Right atrium auricular region (tissue), 2 donors: ENCODE measurements at regions not wholly inside any gene's neighbourhood (a gene's known extent, or its start where the extent isn't known, plus 50 kb on each side); places are given as distances from the start of the nearest gene placed in this dataset.

Experiments used
- DNase-seq: peaks from one replicate; pipeline ENCODE4 v3.0.0-alpha.2; 2019; ENCODE audit warnings: low spot score
- H3K27ac ChIP-seq, 2 donors: fragments of 200-600 bp; sonication (generic); 1 replicate in 1 of 2; 2 replicates in 1 of 2; pipeline ENCODE4 v1.5.1; 2016 to 2019
- H3K27me3 ChIP-seq, 2 donors: fragments of 200-600 bp; sonication (generic); one replicate each; pipeline versions ENCODE4 v1.5.1 to v1.6.0; 2017 to 2019
- H3K36me3 ChIP-seq: fragments of 200-600 bp; sonication (generic); one replicate; pipeline ENCODE4 v1.5.1; 2016
- H3K4me1 ChIP-seq, 2 donors: fragments of 200-600 bp; sonication (generic); one replicate each; pipeline versions ENCODE4 v1.5.1 to v1.6.0; 2017 to 2019
- H3K4me3 ChIP-seq, 2 donors: fragments of 200-600 bp; sonication (generic); 1 replicate in 1 of 2; 2 replicates in 1 of 2; pipeline ENCODE4 v1.5.1; 2017 to 2019; ENCODE audit warnings: mild to moderate bottlenecking in 1 of 2, moderate library complexity in 1 of 2
- H3K9me3 ChIP-seq, 2 donors: fragments of 200-600 bp; sonication (generic); one replicate each; pipeline ENCODE4 v1.5.1; 2019
- TF ChIP-seq, protein P1 (sequence below), 2 donors: fragments of 200-600 bp; sonication (generic); IDR thresholded peaks; one replicate each; pipeline ENCODE4 v1.5.1; 2019; ENCODE audit warnings: antibody characterized with exemption in 2 of 2

DNA sequence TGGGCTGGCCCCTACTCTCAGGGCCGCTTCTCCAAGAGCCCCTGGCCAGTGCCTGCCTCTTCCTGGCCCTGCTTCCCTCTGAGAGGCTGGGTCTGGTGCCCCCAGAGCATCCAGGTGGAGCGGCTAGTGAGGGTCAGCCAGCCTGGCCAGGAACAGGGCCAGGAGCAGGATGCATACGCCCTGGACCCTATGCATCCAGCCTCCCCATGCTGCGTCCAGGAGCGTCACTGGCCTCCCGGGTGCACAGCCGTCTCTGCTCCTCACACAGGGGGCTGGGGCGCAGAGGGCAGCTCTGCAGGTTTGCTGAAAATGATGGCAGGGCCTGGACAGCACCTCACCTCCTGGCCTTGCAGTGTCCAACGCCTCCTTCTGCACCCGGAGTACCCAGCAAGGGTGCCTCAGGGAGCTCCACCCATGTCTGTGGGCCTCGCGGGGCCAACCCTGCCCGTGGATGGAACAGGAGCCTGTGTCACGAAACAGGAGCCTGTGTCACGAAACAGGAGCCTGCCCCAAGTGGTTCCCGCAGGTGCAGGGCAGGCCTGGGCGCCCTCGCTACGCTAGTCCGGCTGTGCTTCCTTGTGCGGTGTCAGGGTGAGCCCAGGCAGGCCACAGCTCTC, 246.2 kb upstream of the PPP2R2D start:
- no peak for DNase-seq
- Histone ChIP-seq H3K27ac (no peak overlapping the region), H3K4me3 (no peak overlapping the region), H3K9me3 (no peaks in the 10 kb centered on the region), H3K36me3 (no peaks in the 10 kb centered on the region), H3K27me3 (no peaks in the 10 kb centered on the region), H3K4me1 (no peaks in the 10 kb centered on the region)
- TF ChIP-seq, protein P1, sequence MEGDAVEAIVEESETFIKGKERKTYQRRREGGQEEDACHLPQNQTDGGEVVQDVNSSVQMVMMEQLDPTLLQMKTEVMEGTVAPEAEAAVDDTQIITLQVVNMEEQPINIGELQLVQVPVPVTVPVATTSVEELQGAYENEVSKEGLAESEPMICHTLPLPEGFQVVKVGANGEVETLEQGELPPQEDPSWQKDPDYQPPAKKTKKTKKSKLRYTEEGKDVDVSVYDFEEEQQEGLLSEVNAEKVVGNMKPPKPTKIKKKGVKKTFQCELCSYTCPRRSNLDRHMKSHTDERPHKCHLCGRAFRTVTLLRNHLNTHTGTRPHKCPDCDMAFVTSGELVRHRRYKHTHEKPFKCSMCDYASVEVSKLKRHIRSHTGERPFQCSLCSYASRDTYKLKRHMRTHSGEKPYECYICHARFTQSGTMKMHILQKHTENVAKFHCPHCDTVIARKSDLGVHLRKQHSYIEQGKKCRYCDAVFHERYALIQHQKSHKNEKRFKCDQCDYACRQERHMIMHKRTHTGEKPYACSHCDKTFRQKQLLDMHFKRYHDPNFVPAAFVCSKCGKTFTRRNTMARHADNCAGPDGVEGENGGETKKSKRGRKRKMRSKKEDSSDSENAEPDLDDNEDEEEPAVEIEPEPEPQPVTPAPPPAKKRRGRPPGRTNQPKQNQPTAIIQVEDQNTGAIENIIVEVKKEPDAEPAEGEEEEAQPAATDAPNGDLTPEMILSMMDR (IDR thresholded peaks at IDR 0.05): no peak

DNA sequence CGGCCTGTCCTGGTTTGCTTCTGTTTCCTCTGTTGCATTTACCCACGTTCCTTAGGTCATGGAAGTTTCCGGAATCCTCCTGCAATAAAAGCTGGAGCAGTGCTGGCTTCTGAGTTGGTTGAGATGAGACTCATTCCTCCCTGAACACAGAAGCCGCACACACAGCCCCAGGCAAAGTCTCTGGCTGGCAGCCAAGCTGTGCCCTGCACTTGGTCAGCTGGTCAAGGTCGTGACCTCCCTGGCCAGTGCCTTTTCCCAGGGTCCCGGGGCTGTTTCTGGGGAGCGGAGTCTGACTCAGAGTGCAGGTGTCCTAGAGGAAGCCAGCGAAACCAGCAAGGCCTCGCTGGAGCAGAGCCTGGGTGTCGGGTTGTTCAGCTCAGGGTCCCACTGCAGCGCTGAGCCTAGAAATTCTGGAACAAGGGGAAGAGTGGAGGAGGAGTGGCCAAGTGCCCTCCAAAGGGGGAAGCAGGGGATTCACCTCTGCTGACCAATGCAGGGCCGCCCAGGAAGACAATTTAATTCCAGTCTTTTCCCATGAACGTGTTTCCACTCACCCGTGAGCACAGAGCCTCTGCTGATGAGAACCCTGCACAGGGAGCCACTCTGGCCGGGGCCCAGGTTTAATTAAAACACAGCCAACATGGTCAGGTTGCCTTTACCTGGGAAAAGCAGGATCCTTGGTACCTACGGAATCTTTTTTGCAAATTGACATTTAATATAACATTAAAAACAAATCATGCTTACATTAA, 245.5 kb upstream of the PPP2R2D start:
- no peak for DNase-seq
- no peaks in the 10 kb centered on the region for H3K9me3 ChIP-seq
- H3K36me3 ChIP-seq: no peaks in the 10 kb centered on the region
- no peaks in the 10 kb centered on the region for H3K4me1 ChIP-seq
- no peak overlapping the region for H3K4me3 ChIP-seq
- no peak overlapping the region for H3K27ac ChIP-seq
- TF ChIP-seq, protein P1 (IDR thresholded peaks at IDR 0.05): no peak
- H3K27me3 ChIP-seq: no peaks in the 10 kb centered on the region

DNA sequence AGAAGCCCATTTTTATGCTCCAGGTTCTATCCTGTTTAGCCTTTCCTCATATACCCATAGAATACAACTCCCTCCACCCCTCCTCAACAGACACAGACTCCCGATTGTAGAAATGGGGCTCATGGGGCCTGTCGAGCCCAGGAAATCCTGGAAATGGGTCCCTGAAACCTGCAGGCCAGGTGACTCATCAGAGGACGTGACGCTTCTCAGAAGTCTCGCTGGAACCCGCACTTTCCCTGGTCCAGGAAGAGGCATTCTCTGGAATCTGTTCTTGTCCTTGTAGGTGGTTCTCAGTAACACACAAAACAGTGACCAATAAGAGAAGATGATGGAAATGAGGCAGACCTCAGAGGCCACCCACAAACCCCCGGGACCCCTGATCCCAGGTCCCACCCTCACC, 244.8 kb upstream of the PPP2R2D start:
- Histone ChIP-seq H3K27me3 (no peaks in the 10 kb centered on the region), H3K4me1 (no peaks in the 10 kb centered on the region), H3K36me3 (no peaks in the 10 kb centered on the region), H3K4me3 (no peak overlapping the region), H3K27ac (no peak overlapping the region), H3K9me3 (no peaks in the 10 kb centered on the region)
- TF ChIP-seq, protein P1 (IDR thresholded peaks at IDR 0.05): no peak
- DNase-seq: no peak

DNA sequence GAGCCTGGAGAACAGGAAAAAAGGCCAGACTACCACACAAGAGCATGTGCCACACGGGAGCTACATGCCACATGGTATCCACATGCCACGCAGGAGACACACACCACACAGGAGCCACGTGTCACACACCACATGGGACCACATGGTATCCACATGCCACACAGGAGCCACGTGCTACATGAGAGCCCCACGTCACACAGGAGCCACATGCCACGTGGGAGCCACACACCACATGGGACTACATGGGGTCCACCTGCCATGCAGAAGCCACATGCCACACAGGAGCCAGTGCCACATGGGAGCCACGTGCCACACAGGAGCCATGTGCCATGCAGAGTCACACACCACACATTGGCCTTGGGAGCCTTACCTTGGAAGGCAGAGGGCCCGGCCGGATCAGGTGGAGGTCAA, 244.4 kb upstream of the PPP2R2D start:
- no peaks in the 10 kb centered on the region for H3K9me3 ChIP-seq
- no peak for DNase-seq
- no peaks in the 10 kb centered on the region for H3K27me3 ChIP-seq
- H3K36me3 ChIP-seq: no peaks in the 10 kb centered on the region
- no peaks in the 10 kb centered on the region for H3K4me1 ChIP-seq
- TF ChIP-seq, protein P1 (IDR thresholded peaks at IDR 0.05): no peak
- H3K4me3 ChIP-seq: no peak overlapping the region
- no peak overlapping the region for H3K27ac ChIP-seq

DNA sequence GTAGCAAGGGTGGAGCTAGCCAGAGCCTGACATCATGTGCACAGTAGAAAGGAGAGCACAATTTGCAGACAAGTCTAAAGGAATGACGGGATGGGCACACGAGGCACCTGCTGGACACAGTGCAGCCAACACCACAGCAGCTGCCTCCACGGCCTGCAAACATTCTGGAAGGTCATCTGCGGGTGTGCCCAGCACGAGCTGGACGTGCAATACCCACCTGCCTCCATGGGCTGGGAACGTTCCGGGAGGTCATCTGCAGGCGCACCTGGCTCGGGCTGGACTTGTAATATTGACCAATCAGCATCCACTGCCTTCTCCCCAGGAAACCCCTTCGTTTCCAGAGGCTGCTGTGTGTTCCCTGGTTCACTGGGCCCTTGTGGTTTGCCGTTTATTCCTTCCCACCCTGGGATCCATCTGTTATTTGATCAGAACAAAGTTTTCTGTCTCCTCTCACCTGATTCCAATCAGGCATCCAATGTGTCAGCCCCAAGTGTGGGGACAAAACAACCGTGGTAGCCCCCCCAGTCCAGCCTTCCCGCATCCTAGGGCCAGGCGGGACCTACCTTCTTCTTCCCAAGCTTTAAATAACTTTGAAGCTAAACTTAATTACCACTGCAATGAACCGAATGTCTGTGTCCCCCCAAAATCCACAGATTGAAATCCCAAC, 243.4 kb upstream of the PPP2R2D start:
- no peaks in the 10 kb centered on the region for H3K9me3 ChIP-seq

More for the DNA sequence above, 243.4 kb upstream of the PPP2R2D start:
- Histone ChIP-seq H3K27ac (no peak overlapping the region), H3K4me3 (no peak overlapping the region), H3K27me3 (no peaks in the 10 kb centered on the region), H3K4me1 (no peaks in the 10 kb centered on the region), H3K36me3 (no peaks in the 10 kb centered on the region)
- TF ChIP-seq, protein P1 (IDR thresholded peaks at IDR 0.05): no peak
- no peak for DNase-seq
